ENCODE measurements at regions not wholly inside any gene's neighbourhood (a gene's known extent, or its start where the extent isn't known, plus 50 kb on each side); places are given as distances from the start of the nearest gene placed in this dataset.

DNA sequence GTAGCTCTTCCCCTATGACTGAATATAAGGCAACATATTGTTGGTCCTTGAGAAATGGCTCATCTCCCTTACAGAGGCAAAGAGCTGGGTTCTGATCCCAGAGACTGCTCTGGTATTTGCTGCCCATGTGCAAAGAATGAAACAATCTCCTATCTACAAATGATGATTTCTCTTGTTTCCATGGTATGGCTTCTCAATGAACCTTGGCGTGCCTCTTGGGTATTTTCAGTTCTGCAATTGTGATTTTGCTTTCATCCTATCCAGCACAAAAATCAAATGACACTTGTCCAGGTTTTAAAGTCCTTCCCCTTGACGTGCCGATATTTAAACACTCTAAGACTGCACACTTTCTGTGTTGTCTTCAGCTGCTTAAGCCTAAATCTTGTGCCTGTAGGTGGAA, 109.8 kb upstream of the NR2F2 start:
- TF ChIP-seq ZNF274 (IDR thresholded peaks at IDR 0.05; ENCODE audit: low read depth, low read length): no peak
- no peak for TF ChIP-seq YY1 (IDR thresholded peaks at IDR 0.05; ENCODE audit: insufficient read depth, insufficient read length)
